ENCODE measurements at regions not wholly inside any gene's neighbourhood (a gene's known extent, or its start where the extent isn't known, plus 50 kb on each side); places are given as distances from the start of the nearest gene placed in this dataset.

GRCh38 chr5:17888155-17888554, 253.9 kb downstream of the TAF11L14 start:
- H3K4me1 Mint-ChIP-seq: no peaks in the 10 kb centered on the region
- DNase-seq (no peak), ATAC-seq (ENCODE audit: low read depth) (no peak)
- POLR2A ChIA-PET: no interaction called here
- H3K36me3 Mint-ChIP-seq (ENCODE audit: low read depth): no peaks in the 10 kb centered on the region
- H3K27me3 Mint-ChIP-seq: peaks cover 2% of the 10 kb centered on the region
- intact Hi-C loops (cut with micrococcal nuclease): no loop called here
- no peak for TF ChIP-seq CTCF (IDR thresholded peaks at IDR 0.05)
- no peak overlapping the region for H3K4me3 Mint-ChIP-seq
- CTCF ChIA-PET: no interaction called here
- no peaks in the 10 kb centered on the region for H3K9me3 Mint-ChIP-seq
- H3K27ac Mint-ChIP-seq: no peak overlapping the region

- Mint-ChIP-seq H3K27me3 (no peaks in the 10 kb centered on the region), H3K4me3 (no peak overlapping the region), H3K9me3 (no peaks in the 10 kb centered on the region), H3K4me1 (no peaks in the 10 kb centered on the region), H3K27ac (no peak overlapping the region), H3K36me3 (ENCODE audit: low read depth) (no peaks in the 10 kb centered on the region)
- POLR2A ChIA-PET: no interaction called here
- TF ChIP-seq CTCF (IDR thresholded peaks at IDR 0.05): no peak
- ATAC-seq (ENCODE audit: low read depth) (no peak), DNase-seq (no peak)
- CTCF ChIA-PET: no interaction called here
- intact Hi-C loops (cut with micrococcal nuclease): no loop called here
Measured at GRCh38 chr5:17890501-17890900, 256.2 kb downstream of the TAF11L14 start.

GRCh38 chr5:17891881-17892280, 257.6 kb downstream of the TAF11L14 start:
- CTCF ChIA-PET: no interaction called here
- TF ChIP-seq CTCF (IDR thresholded peaks at IDR 0.05): no peak
- Mint-ChIP-seq H3K4me1 (no peaks in the 10 kb centered on the region), H3K4me3 (no peak overlapping the region), H3K36me3 (ENCODE audit: low read depth) (no peaks in the 10 kb centered on the region), H3K27ac (no peak overlapping the region), H3K9me3 (no peaks in the 10 kb centered on the region), H3K27me3 (no peaks in the 10 kb centered on the region)
- POLR2A ChIA-PET: no interaction called here
- intact Hi-C loops (cut with micrococcal nuclease): no loop called here
- DNase-seq (no peak), ATAC-seq (ENCODE audit: low read depth) (no peak)

- intact Hi-C loops (cut with micrococcal nuclease): no loop called here
- no peak for TF ChIP-seq CTCF (IDR thresholded peaks at IDR 0.05)
- no peaks in the 10 kb centered on the region for H3K36me3 Mint-ChIP-seq (ENCODE audit: low read depth)
- DNase-seq: no peak
- POLR2A ChIA-PET: no interaction called here
- H3K9me3 Mint-ChIP-seq: no peaks in the 10 kb centered on the region
- CTCF ChIA-PET: no interaction called here
- H3K4me1 Mint-ChIP-seq: no peaks in the 10 kb centered on the region
- H3K4me3 Mint-ChIP-seq: no peak overlapping the region
- ATAC-seq (ENCODE audit: low read depth): no peak
- H3K27me3 Mint-ChIP-seq: no peaks in the 10 kb centered on the region
- H3K27ac Mint-ChIP-seq: no peak overlapping the region
Measured at GRCh38 chr5:17893026-17893635, 258.9 kb downstream of the TAF11L14 start.

- no peak for TF ChIP-seq CTCF (IDR thresholded peaks at IDR 0.05)
- no peaks in the 10 kb centered on the region for H3K36me3 Mint-ChIP-seq (ENCODE audit: low read depth)
- no peaks in the 10 kb centered on the region for H3K9me3 Mint-ChIP-seq
- no peak overlapping the region for H3K27ac Mint-ChIP-seq
- intact Hi-C loops (cut with micrococcal nuclease): no loop called here
- ATAC-seq (ENCODE audit: low read depth) (no peak), DNase-seq (no peak)
- H3K4me1 Mint-ChIP-seq: no peaks in the 10 kb centered on the region
- ChIA-PET CTCF (no interaction called here), POLR2A (no interaction called here)
- no peaks in the 10 kb centered on the region for H3K27me3 Mint-ChIP-seq
- H3K4me3 Mint-ChIP-seq: no peak overlapping the region
Measured at GRCh38 chr5:17895288-17896033, 261.2 kb downstream of the TAF11L14 start.

Data from activated B cell treated with CpG ODN at 0.5 μM for 24 hours (primary cell).